Epithelial cell of proximal tubule (primary cell): ENCODE measurements at regions not wholly inside any gene's neighbourhood (a gene's known extent, or its start where the extent isn't known, plus 50 kb on each side); places are given as distances from the start of the nearest gene placed in this dataset.

ENCODE experiments used
- DNase-seq: peaks from one replicate; pipeline ENCODE4 v3.0.0-alpha.2; 2011; ENCODE audit warnings: low read depth
- H3K4me3 ChIP-seq: 2 replicates; pipeline ENCODE4 v1.5.1; 2011; ENCODE audit warnings: low read depth, mild to moderate bottlenecking, low read length
- TF ChIP-seq, protein P1 (sequence below): conservative IDR thresholded peaks from 2 replicates; pipeline ENCODE4 v1.5.1; 2012; ENCODE audit warnings: low read depth, mild to moderate bottlenecking, low read length

- no peak overlapping the region for H3K4me3 ChIP-seq
- DNase-seq, result no peak
- TF ChIP-seq, protein P1, sequence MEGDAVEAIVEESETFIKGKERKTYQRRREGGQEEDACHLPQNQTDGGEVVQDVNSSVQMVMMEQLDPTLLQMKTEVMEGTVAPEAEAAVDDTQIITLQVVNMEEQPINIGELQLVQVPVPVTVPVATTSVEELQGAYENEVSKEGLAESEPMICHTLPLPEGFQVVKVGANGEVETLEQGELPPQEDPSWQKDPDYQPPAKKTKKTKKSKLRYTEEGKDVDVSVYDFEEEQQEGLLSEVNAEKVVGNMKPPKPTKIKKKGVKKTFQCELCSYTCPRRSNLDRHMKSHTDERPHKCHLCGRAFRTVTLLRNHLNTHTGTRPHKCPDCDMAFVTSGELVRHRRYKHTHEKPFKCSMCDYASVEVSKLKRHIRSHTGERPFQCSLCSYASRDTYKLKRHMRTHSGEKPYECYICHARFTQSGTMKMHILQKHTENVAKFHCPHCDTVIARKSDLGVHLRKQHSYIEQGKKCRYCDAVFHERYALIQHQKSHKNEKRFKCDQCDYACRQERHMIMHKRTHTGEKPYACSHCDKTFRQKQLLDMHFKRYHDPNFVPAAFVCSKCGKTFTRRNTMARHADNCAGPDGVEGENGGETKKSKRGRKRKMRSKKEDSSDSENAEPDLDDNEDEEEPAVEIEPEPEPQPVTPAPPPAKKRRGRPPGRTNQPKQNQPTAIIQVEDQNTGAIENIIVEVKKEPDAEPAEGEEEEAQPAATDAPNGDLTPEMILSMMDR, result no peak
These were observed 475.7 kb downstream of the ENC1 start for GRCh38 chr5:74164725-74165235.

DNA sequence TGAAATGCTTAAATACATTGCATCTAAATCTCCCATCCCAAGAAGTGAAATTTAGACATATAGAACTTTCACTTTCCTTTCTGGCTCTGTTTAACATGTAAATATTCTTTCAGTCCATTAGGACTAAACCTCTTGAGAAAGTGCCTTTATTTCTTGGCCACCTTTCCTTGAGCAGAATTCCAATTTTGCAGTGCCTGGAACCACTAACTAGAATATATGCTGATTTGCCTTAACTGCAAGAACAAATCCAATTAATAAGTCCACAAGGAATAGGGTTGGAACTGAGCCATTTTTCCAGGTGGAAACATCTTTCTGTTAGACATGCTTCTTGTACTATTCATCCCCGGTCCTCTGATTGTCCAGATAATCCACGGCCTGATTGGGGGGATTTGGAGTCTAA is 478.0 kb downstream of the ENC1 start:
- no peak for DNase-seq
- H3K4me3 ChIP-seq, result no peak overlapping the region
- TF ChIP-seq, protein P1, result no peak

GRCh38 chr5:74161170-74161569 is 479.4 kb downstream of the ENC1 start:
- no peak overlapping the region for H3K4me3 ChIP-seq
- TF ChIP-seq, protein P1, result no peak
- no peak for DNase-seq

- DNase-seq, result no peak
- TF ChIP-seq, protein P1, result no peak
- no peak overlapping the region for H3K4me3 ChIP-seq
These were observed 483.7 kb downstream of the ENC1 start for GRCh38 chr5:74156728-74157383.

GRCh38 chr5:74155501-74155900 is 485.0 kb downstream of the ENC1 start:
- no peak overlapping the region for H3K4me3 ChIP-seq
- TF ChIP-seq, protein P1, result no peak
- DNase-seq, result no peak

GRCh38 chr5:74154526-74154925 is 486.0 kb downstream of the ENC1 start:
- TF ChIP-seq, protein P1, result no peak
- H3K4me3 ChIP-seq, result no peak overlapping the region
- DNase-seq, result no peak

DNA sequence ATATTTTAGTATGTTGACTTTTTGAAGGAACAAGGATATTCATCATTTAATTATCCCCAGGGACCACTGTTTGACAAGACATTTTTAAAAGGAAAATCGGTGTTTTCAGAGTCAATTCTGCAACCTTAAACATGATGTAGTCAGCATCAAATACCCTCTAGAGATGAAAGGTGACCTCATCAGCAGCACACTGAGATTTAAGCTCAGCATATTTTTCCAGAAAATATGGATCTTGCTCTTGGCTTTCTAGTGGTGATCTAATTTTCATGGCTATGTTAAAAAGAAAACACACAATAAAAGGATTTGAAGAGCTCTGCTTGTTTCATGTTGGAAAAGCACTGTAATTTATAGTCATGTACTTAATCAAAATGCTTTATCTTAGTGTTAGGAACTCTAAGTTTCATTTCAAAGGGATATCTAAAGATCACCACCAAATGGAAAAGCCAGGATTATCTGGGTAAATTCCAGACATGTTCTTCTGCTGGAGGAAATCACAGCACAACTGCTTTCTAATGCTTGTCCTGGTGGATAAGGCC is 487.2 kb downstream of the ENC1 start:
- TF ChIP-seq, protein P1, result no peak
- no peak for DNase-seq
- H3K4me3 ChIP-seq, result no peak overlapping the region
